Amygdala (tissue), 56 donors: ENCODE measurements at regions not wholly inside any gene's neighbourhood (a gene's known extent, or its start where the extent isn't known, plus 50 kb on each side); places are given as distances from the start of the nearest gene placed in this dataset.

Source experiments
- DNase-seq, 56 donors: peaks; one replicate each; lab custom pipeline; 2025; lab: John Stamatoyannopoulos, UW

DNA sequence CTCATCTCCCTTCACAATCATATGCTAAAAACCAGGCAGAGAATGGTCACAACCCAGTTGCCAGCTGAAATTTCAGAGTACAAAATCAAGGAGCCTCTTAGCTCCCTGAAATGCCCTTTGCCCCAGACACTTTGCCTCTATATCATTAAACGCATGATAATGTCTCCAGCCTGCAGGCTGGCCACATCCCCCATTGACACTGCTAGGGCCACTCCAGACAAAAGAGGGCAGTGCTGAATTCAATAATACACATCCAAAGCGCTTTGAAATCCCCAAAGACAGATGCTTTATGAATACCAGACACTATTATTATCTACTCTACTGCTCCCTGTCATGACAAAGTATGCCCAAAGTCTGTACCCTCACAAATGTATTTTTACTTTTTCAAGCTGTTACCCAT lies 348.3 kb upstream of the POU3F2 start:
- DNase-seq = peak in 2 of 56 donors; percentile 1 to 3

DNA sequence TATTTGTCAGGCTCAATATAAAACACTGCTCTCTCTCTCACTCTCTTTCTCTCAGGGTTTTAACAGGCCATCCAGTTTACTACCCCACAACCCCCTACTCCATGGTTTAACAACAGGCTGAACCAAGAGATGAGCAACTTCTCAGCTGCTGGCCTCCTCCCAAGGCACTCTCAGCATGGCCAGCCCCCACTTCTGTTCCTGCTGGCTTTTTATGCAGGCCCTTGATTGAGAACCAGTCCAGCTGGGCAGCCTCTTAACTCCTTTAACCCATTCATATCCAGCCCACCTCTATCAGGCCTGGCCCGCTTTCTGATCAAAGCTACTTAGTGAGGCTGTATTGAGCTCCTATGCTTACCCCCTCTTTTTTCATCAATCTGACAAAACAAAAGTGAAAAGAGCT lies 346.8 kb upstream of the POU3F2 start:
- peak in 3 of 56 donors; percentile 2 to 4 (median 2) for DNase-seq

DNA sequence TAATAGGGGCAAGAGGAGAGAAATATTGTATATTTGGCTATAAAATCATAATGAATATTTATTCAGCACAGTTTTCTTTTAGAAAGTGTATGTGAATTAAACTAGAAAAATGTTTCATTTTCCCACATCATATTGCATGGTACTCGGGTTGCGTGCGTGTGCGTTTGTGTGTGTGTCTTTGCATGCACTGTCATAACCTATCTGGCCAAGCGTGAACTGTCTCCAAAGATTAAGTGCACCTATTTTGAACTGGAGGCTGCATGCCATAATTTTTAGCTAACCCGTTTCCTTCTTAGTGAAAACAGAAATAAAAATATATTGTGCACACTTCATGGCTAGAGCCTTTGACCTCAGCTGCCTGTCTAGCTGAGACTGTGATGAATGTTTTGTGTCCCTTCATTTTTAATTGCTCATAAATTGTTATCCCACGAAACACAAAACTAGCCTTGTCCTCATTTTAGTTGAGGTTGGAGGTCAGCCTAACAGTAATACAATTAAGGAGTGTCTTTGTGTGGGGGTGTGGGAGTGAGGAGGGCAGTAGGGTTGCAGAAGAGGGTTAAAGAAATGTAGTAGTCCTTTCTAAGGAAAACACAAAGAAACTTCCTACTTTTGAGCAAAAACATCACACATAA lies 336.1 kb upstream of the POU3F2 start:
- no peak for DNase-seq

DNA sequence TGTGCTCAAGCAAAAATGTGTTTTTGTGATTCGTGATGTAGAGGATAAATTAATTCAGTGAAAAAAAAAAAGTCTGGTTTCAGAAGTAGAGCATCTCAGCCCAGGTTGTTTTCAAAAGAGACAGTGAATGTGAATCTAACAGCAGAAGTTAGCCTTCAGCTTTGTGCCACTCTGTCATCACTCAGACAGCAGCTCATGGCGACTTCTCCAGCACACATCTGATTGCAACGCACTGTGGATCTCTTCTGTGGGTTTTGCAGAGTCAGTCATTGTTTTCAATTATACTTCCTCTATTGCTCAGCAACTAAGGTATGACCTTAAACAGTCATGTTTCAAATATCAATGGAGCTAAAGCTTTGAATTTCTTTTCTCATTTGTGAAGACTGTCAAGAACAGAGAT lies 335.5 kb upstream of the POU3F2 start:
- no peak for DNase-seq

DNA sequence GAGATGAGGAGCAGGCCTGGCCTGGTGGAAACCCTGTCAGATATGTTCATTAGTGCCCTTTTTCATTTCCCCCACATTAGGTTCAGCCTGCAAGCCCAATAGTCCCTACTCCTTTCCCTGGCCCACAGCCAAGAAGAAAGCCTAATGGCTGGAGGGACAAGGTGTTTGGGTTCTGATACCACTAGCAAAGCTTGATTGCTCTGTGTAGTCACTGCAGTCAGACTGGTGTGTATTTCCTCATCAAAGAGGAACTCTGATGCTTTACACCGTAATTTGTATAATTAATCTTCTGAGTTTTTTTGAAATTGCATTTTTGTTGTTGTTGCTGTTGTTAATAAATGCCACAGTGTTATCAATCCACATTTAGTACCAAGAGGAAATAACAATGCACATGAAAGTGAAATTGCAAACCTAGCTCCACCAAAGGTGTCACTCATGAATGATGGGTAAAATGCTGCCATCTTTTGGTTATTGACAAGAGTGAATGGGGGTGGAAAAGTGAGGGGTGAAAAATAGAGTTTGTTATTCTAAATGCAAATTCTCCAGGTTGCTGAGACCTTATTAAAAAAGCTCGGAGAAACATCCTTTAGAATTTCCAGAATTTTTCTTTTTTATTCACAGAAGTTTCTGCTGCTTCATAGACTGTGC lies 320.2 kb upstream of the POU3F2 start:
- DNase-seq = no peak

DNA sequence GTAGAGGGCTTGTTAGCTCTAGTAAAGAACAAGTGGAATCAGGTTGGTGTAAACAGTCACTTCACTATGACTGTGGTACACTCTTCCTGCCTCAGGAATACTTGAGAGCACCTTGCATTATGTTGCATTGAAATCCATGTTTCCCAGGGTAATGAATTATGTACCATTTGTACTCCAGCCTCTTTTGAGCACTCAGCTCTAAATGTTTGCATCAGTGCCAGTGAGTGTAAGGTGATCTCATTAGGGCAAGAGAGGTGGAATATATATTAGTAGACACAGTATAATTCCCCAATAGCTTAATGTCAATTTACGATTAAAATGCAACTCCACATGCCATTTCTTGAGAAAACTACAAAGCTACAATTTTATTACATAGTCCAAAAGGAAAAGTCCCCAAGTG lies 319.6 kb upstream of the POU3F2 start:
- DNase-seq = no peak

DNA sequence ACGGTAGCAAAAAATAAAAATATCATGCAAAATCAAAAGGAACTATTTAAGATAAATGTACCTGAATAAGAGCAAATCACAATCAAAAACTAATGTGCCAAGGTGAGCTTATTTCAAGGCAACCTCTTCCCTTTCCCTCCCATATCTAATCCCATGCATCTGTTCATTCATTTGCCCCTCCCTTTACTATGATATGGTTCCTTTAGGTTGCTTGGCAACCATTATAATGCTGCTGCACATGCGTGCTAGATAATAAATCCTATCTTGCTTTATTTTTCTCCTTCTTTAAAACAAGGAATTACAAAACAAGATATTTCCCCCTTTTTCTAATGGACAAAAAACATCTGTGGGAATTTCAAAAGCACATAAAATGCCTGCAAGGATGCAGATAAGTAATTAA lies 318.2 kb upstream of the POU3F2 start:
- DNase-seq = no peak

DNA sequence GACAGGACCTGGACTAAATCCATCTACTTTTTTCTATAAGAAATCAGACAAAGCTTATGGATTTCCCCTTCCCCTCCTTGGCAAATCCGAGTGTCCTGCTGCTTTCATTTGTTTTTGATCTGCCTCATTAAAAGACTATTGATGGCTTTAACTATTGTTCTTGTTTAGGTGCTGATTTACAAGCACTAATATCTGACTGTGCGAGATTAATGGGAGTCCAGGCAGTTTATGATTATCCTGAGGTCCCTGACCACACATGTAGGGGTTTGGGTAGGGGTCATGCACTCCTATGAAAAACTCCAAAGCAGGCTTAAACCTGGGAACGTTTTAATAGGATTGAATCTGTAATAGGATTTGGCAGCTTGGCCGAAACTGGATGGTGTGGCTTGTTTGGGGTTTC lies 317.5 kb upstream of the POU3F2 start:
- DNase-seq = no peak

DNA sequence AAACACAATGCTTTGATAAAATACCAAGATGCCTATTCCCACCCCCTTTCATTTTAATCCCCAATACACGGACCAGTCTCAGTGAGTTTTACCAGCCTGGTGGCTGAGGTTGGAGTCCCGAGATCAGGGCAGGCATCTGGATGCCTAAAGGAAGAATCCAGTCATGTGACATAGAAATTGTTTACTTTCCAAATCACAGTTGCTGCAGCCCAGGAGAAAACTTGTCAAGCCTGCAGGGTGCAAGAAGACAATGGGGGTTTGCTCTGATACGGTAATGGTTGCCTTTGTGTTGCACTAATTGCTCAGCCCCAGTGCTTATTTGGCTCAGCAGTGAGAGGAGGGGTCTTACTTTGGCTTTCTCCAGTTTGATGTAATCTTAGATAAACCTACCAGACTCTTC lies 308.5 kb upstream of the POU3F2 start:
- DNase-seq = no peak

DNA sequence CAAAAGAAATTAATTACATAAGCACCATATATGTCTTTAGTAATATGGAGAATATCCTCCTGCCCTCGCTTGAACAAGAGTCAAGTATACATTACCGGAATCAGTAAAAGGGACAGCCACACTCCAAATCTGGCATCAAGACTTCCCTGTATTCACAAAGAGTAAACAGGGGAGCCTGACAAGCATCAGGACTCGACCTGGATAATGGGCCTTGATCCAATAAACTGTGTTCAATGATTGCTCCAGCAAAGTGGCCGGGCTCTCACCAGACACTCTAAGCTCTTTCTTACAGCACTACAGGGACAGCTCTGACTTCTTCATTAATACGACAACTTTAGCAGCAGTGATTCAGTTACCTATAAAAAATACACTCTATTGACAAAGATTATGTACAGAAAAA lies 307.9 kb upstream of the POU3F2 start:
- DNase-seq = no peak

DNA sequence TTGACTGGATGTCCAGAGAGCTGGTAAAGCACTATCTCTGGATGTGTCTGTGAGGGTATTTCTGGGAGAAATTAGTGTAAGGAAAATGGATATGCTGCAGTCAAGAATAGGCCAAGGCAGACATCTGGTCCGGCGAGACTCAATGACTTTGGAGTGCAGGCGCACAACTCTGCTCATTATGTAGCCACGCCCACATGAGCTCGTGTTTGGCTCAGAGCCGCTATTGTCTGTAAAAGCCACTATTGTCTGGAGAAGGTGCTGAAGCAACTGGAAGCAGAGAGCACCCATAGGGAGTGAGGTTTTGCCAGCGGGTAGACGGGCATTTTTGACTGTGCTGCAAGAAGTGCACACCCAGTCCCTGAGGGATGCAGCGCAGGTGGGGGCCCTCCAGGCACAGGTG lies 305.0 kb upstream of the POU3F2 start:
- peak in 37 of 56 donors; percentile 2 to 78 (median 46) for DNase-seq

DNA sequence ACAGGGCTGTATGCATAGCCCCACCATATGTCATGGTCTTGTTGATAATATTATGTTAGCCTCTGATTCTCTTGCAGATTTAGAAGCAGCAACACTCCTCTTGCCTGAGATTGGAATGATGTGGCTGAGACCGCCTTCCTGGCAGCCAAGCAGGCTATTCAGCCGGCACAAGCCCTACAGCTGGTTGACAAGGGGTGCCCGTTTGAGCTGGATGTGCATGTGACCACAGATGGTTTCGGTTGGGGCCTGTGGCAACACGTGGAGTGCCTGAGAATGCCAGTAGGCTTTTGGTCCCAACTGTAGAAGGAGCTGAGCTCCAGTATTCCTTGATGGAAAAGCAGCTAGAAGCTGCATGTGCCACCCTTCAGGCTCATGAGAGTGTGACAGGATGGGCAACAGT lies 303.6 kb upstream of the POU3F2 start:
- DNase-seq = peak in 15 of 56 donors; percentile 4 to 55 (median 27)

DNA sequence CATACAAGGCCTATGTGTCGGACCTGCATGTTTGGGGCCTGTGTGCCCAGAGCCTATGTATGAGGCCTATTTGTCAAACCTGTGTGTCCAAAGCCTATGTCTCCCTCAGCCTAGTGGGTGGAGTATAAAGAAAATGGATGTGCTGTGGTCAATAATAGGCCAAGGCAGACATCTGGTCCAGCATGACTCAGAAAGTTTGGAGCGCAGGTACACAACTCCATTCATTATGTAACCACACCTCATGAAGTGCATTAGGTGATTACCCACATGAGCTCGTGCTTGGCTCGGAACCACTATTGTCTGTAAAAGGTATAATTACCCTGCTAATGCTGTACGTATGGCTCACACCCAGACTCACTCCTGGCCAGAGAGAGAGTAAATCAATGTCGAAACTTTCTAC lies 302.4 kb upstream of the POU3F2 start:
- no peak for DNase-seq

DNA sequence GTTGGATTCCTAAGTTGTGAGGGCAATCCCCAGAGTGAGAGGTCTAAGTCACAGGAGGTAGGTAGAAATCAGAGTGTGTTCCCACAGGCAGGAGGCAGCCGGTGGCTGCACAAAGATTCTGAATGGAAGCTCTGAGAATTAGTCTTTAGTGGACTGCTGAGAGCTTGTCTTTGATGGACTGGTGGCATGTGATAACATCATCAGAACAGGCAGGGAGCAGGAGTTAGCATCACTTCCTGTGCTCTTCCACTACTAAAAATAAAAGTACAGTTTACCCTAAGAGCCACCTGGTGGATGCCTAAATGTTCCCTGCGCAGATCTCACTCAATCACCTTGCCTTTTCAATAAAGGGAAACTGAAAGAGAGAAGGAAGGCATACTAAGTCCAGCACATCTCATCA lies 294.6 kb upstream of the POU3F2 start:
- peak in 1 of 56 donors; percentile 2 for DNase-seq

DNA sequence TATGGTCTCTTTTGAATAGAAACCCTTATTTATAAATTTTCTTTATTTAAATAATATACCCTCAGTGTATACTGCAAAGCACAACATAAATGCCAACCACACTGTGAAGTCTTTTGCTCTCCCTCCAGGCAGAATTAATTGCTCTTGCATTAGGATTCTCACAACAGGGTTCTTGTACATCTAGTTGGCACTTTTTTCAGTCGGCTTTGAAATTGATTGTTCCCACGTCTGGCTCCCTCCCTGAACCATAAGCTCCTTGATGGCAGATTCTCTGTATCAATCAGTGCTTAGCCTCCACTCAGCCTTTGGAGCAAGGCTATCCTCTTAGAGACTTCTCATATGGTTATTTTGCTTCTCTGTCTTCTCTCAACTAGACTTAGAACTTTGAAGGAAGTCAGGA lies 288.0 kb upstream of the POU3F2 start:
- DNase-seq = no peak

DNA sequence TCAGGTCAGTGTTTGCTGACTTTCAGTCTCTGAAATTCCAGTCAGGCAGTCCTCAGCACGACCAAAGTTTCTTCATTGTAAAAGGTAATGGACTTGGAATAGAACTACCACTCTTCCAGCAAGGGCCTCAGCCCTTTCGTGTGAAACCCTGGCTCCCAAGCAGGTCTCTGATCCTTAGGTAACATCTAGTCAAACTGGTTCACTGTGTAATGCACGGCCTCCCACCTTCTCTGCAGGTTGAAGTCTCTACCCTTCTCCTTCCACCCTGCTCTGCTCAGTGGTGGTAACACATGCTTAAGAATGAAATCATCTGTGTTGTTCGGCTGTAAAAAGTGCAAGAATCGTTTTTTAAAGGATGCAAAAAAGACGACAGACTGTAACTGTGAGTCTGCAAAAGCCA lies 287.2 kb upstream of the POU3F2 start:
- DNase-seq = no peak

DNA sequence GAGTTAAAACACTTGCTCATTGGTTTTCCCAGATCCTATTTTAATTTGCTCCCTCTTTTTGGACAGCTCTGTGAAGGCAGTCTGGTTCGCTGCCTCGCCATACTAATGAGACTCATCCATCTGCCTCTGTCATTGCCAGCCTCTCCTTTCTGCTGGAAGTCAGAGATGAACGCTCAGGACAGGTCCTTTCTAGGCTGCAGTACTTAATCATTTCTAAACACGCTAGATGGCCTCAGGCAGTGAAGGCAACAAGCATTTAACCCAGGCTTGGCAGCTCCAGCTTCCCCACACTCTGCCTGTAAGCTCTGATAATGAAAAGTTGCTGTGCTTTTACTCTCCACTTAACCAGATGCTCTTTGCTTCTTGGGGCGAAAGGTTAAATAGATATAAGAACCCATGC lies 286.7 kb upstream of the POU3F2 start:
- DNase-seq = peak in 6 of 56 donors; percentile 8 to 34 (median 14)

DNA sequence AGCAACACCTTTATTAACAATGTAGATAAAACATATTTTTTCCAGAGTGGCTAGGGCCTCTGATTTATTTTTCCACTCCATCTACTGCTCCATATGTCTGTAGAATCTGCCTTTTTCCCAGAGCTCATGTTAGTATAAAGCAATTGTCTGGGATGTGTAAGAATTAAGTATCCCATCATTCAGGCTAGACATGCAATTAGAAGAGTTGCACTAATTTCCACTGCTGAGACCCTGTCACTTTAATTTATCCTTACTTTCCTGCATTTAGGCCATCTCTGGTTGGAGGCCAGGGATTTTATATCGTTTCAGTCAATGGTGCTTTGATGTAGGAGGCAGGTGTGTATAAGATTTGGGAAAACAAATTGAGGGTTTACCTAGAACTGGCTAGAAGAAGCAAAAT lies 286.1 kb upstream of the POU3F2 start:
- DNase-seq = no peak

DNA sequence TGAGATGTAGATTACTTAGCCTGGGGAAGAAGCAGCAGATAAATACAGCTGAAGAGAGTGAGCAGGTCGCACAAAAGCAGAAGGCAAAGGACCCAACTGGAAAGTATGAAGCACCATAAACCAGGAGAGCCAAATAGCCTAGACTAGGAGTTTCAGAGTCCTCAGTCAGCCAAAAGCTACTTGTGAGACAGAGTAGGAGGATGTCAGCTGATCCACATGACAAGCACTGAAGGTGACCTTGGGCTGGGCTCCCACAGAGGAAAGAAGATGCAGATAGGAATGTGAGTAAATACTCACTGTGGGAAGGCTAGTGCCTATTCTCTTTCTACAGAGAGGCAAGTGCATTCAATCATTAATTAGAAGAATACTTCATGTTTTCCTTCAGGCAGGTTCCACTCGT lies 274.0 kb upstream of the POU3F2 start:
- no peak for DNase-seq

DNA sequence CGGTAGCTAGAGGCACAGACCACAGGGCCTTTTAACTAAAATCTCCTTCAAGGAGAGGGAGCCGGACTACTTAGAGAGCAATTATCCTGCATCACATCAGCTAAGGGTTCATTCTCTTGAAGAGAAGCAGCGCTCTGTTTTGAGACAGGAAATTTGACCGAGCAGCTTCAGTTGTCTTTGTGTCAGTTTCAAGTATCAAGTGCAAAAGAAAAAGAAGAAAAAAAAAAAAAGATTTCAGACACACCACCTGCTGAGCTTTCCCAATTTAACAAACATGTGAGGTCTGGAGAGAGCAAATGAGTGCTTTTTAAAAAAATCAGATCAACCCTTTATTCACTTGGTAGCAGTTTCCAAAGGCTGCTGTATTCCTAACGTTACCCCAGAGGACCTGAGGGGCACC lies 273.5 kb upstream of the POU3F2 start:
- no peak for DNase-seq

DNA sequence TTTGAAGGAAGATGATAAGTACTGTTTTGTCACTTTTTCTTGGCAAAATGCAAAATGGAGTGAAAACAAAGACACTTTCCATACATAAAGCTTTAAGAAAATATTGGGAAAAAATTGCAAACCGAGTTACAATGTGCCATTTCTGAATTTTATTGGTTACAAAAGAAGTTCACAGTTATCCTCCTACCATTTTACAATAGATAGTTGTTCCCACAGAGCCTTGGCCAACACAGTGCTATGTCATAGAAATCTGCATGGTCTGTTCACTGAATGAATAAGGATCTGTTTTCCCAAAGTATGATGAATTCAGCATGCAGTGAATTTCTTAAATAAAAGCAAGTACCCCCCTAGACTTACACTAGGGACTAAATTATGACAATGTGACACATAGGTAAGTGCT lies 268.2 kb upstream of the POU3F2 start:
- peak in 17 of 56 donors; percentile 3 to 63 (median 21) for DNase-seq

DNA sequence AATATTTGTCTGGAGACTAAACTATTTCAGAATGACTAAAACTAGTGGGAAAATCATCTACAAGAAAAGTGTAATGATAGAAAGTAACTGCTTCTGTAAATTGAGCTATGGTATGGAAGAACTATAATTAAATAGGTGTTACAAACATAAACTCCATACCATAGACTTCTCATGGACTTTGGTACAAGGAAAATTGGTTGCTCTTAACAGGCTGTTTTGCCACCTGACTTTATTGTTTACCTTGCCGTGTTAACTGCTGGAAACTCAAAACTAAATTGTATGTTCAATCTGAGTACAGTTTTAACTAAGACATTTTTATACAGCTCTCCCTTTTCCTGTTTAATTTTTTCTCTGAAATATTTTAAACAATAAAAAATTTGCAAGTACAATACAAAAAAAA lies 261.8 kb upstream of the POU3F2 start:
- DNase-seq = no peak

DNA sequence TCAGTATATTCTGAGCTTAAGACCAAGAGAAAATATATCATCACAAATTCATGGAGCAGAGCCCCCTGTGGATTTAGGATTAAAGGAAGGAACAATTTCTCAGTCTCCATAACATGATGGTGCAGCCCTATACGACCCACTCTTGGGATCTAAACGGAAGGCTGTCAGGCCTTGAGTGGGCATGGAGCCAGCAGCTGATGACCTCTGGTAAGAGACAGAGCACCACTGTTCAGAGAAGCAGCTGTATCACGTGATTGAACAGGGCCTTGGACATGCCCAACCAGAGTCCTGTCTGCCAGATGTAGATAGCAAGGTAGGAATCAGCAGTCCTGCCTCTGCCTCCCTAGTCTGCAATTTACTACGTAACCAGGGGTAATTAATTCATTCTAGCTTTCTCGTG lies 259.4 kb upstream of the POU3F2 start:
- DNase-seq = peak in 49 of 56 donors; percentile 3 to 92 (median 60)
